SK-N-SH (cell line): ENCODE measurements at regions not wholly inside any gene's neighbourhood (a gene's known extent, or its start where the extent isn't known, plus 50 kb on each side); places are given as distances from the start of the nearest gene placed in this dataset.

Experiments used
- CTCF ChIA-PET: fragments of 300-600, 350-600 bp; formaldehyde crosslinking; extraction: SDS; loops from one replicate; lab custom pipeline; 2021; lab: Yijun Ruan, JAX
- POLR2A ChIA-PET: fragments of 350-600 bp; sonication (Branson Sonifier 250); formaldehyde crosslinking; extraction: SDS; loops from one replicate; lab custom pipeline; 2020; ENCODE audit warnings: antibody characterized with exemption, inconsistent platforms; lab: Yijun Ruan, JAX
- DNase-seq: peaks from one replicate; pipeline ENCODE4 v3.0.0; 2012
- H2AFZ ChIP-seq: fragments of 200-600 bp; sonication (generic); 2 replicates; pipeline ENCODE4 v1.8.1; 2016; ENCODE audit warnings: antibody characterized with exemption, mild to moderate bottlenecking, low read depth
- H3F3A ChIP-seq: fragments of 200-600 bp; sonication (generic); replicated peaks from 2 replicates; pipeline ENCODE3; 2016; ENCODE audit warnings: antibody characterized with exemption, mild to moderate bottlenecking; ENCODE audit not compliant: insufficient read depth
- H3K27ac ChIP-seq, 2 experiments: fragments of 200-500 bp in 1 of 2; fragments of 200-600 bp in 1 of 2; sonication (Bioruptor generic) in 1 of 2; sonication (generic), shearing (Covaris generic) in 1 of 2; 2 replicates each; pipeline versions ENCODE4 v1.5.1 to v1.6.1; 2014 to 2016; ENCODE audit warnings: low read depth in 2 of 2, inconsistent platforms in 1 of 2, low read length in 1 of 2, mild to moderate bottlenecking in 1 of 2, mixed read lengths in 1 of 2
- H3K27me3 ChIP-seq: fragments of 200-600 bp; sonication (generic), shearing (Covaris generic); 2 replicates; pipeline ENCODE4 v1.6.1; 2016; ENCODE audit warnings: mixed run types; ENCODE audit not compliant: insufficient read depth
- H3K36me3 ChIP-seq, 2 experiments: fragments of 200-500 bp in 1 of 2; fragments of 200-600 bp in 1 of 2; sonication (Bioruptor generic) in 1 of 2; sonication (generic) in 1 of 2; replicated peaks in 1 of 2; 2 replicates each; pipeline versions ENCODE3 to v1.5.1; 2014 to 2016; ENCODE audit warnings: low read length in 1 of 2, mild to moderate bottlenecking in 1 of 2; ENCODE audit not compliant: insufficient read depth in 2 of 2, control insufficient read depth in 1 of 2
- H3K4me1 ChIP-seq, 2 experiments: fragments of 200-500 bp in 1 of 2; fragments of 200-600 bp in 1 of 2; sonication (Bioruptor generic) in 1 of 2; sonication (generic), shearing (Covaris generic) in 1 of 2; 2 replicates each; pipeline versions ENCODE4 v1.5.1 to v1.6.1; 2014 to 2016; ENCODE audit warnings: low read depth in 1 of 2, low read length in 1 of 2, mixed run types in 1 of 2; ENCODE audit not compliant: insufficient read depth in 2 of 2, control insufficient read depth in 1 of 2
- H3K4me2 ChIP-seq: fragments of 200-600 bp; sonication (generic), shearing (Covaris generic); 2 replicates; pipeline ENCODE4 v1.6.1; 2017; ENCODE audit warnings: mixed run types
- H3K4me3 ChIP-seq, 2 experiments: fragments of 200-500 bp in 1 of 2; fragments of 200-600 bp in 1 of 2; sonication (Bioruptor generic) in 1 of 2; sonication (generic), shearing (Covaris generic) in 1 of 2; 2 replicates each; pipeline versions ENCODE4 v1.5.1 to v1.8.1; 2014 to 2016; ENCODE audit warnings: low read depth in 2 of 2, inconsistent platforms in 1 of 2, low read length in 1 of 2, mild to moderate bottlenecking in 1 of 2, mixed read lengths in 1 of 2, moderate library complexity in 1 of 2
- H3K79me2 ChIP-seq: fragments of 200-600 bp; sonication (generic); 2 replicates; pipeline ENCODE4 v1.8.1; 2017; ENCODE audit warnings: mild to moderate bottlenecking; ENCODE audit not compliant: insufficient read depth
- H3K9ac ChIP-seq: fragments of 200-600 bp; sonication (generic); 2 replicates; pipeline ENCODE4 v1.6.1; 2017; ENCODE audit warnings: mixed run types
- H3K9me2 ChIP-seq: fragments of 200-600 bp; sonication (generic); 2 replicates; pipeline ENCODE4 v1.6.1; 2017; ENCODE audit warnings: mixed run types
- H3K9me3 ChIP-seq: fragments of 200-600 bp; sonication (generic); 2 replicates; pipeline ENCODE4 v1.6.1; 2017; ENCODE audit warnings: mixed run types, mild to moderate bottlenecking, moderate library complexity
- H4K20me1 ChIP-seq: fragments of 200-600 bp; sonication (generic); 2 replicates; pipeline ENCODE4 v1.6.1; 2017; ENCODE audit warnings: mild to moderate bottlenecking, mixed run types; ENCODE audit not compliant: insufficient read depth
- FOSL2 ChIP-seq: IDR thresholded peaks from 2 replicates; pipeline ENCODE4 v1.4.0; 2012; ENCODE audit warnings: low read depth, mild to moderate bottlenecking, moderate library complexity, borderline replicate concordance
- FOXM1 ChIP-seq: IDR thresholded peaks from 2 replicates; pipeline ENCODE4 v1.4.0; 2012; ENCODE audit warnings: low read depth, mild to moderate bottlenecking
- MEF2A ChIP-seq: IDR thresholded peaks from 2 replicates; pipeline ENCODE4 v1.4.0; 2012; ENCODE audit warnings: low read depth, borderline replicate concordance
- MXI1 ChIP-seq: IDR thresholded peaks from 2 replicates; pipeline ENCODE4 v1.6.1; 2012; ENCODE audit warnings: mild to moderate bottlenecking, low read depth, low read length, improper control_type of control experiment
- NRF1 ChIP-seq: IDR thresholded peaks from 2 replicates; pipeline ENCODE4 v1.6.1; 2012; ENCODE audit warnings: low read depth, mild to moderate bottlenecking, low read length
- POLR2AphosphoS5 ChIP-seq: IDR thresholded peaks from 2 replicates; pipeline ENCODE4 v1.6.1; 2012; ENCODE audit warnings: low read depth, low read length
- RFX5 ChIP-seq: IDR thresholded peaks from 2 replicates; pipeline ENCODE4 v1.6.1; 2012; ENCODE audit warnings: mild to moderate bottlenecking, improper control_type of control experiment, low read length
- RXRA ChIP-seq: IDR thresholded peaks from 2 replicates; pipeline ENCODE4 v1.4.0; 2012; ENCODE audit warnings: low read depth, mild to moderate bottlenecking, borderline replicate concordance
- SIN3A ChIP-seq: IDR thresholded peaks from 2 replicates; pipeline ENCODE4 v1.6.1; 2012; ENCODE audit warnings: low read depth, mild to moderate bottlenecking, low read length, moderate library complexity, borderline replicate concordance
- SMC3 ChIP-seq: IDR thresholded peaks from 2 replicates; pipeline ENCODE4 v1.6.1; 2012; ENCODE audit warnings: low read depth, low read length, improper control_type of control experiment
- TCF12 ChIP-seq: IDR thresholded peaks from 2 replicates; pipeline ENCODE4 v1.4.0; 2012
- YY1 ChIP-seq: IDR thresholded peaks from 2 replicates; pipeline ENCODE4 v1.4.0; 2012; ENCODE audit warnings: low read depth, mild to moderate bottlenecking
- WGBS: methylation state at CpG from one replicate; pipeline ENCODE4 v1.1.6; 2017; ENCODE audit warnings: low lambda C conversion rate; 5-methylcytosine and 5-hydroxymethylcytosine counted together
- TF ChIP-seq, protein P1 (sequence below): fragments of 200-600 bp; sonication (generic); IDR thresholded peaks from 2 replicates; pipeline ENCODE4 v1.6.1; 2017; ENCODE audit warnings: antibody characterized with exemption, mild to moderate bottlenecking, moderate library complexity
- TF ChIP-seq, protein P2 (sequence below): IDR thresholded peaks from 2 replicates; pipeline ENCODE4; 2012
- TF ChIP-seq, protein P3 (sequence below): IDR thresholded peaks from 2 replicates; pipeline ENCODE4 v1.4.0; 2012; ENCODE audit warnings: low read depth
- TF ChIP-seq, protein P4 (sequence below): IDR thresholded peaks from 2 replicates; pipeline ENCODE4 v1.4.0; 2012; ENCODE audit warnings: low read depth, borderline replicate concordance

DNA sequence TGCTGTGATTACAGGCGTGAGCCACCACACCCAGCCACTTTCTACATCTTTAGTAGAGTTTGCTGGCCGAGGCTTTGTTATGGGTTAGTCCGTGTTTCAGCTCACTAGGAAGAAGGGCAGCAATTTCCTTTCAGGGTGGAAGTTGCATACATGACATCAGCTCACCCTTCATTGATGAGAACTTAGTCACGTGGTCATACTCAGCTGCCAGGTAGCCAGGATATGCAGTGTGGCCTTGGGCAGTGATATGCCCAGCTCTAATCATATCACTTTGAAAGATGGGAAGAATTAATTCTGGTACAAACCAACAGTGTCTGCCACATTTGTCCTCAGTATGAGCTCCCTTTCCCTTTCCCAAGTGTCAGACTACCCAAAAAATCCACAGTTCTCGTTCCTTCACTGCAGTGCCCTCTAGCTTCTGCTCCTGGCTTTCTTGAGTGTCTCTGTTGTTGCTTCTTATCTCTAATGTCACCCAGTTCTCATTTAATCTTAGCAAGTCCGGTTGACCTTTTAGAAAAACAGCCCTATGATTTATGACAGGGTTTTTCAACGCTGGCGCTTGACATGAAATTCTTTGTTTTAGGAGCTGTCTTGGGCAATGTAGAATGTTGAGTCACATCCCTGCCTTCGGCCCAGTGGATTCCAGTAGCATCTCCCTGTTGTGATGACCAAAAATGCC is 108.7 kb upstream of the ITGB1 start:
- Histone ChIP-seq H3K4me1 (no peaks in the 10 kb centered on the region), H3K9me3 (no peaks in the 10 kb centered on the region), H3K9me2 (no peaks in the 10 kb centered on the region), H2AFZ (no peak overlapping the region), H3K27me3 (no peaks in the 10 kb centered on the region), H3F3A (peaks cover 5% of the 10 kb centered on the region), H3K4me2 (no peak overlapping the region), H4K20me1 (no peaks in the 10 kb centered on the region), H3K4me3 (no peak overlapping the region), H3K27ac (no peak overlapping the region), H3K79me2 (no peaks in the 10 kb centered on the region), H3K36me3 (no peaks in the 10 kb centered on the region), H3K9ac (no peak overlapping the region)
- 69% methylated on average over 9 of the region's 9 CpGs for WGBS
- TF ChIP-seq, protein P1, sequence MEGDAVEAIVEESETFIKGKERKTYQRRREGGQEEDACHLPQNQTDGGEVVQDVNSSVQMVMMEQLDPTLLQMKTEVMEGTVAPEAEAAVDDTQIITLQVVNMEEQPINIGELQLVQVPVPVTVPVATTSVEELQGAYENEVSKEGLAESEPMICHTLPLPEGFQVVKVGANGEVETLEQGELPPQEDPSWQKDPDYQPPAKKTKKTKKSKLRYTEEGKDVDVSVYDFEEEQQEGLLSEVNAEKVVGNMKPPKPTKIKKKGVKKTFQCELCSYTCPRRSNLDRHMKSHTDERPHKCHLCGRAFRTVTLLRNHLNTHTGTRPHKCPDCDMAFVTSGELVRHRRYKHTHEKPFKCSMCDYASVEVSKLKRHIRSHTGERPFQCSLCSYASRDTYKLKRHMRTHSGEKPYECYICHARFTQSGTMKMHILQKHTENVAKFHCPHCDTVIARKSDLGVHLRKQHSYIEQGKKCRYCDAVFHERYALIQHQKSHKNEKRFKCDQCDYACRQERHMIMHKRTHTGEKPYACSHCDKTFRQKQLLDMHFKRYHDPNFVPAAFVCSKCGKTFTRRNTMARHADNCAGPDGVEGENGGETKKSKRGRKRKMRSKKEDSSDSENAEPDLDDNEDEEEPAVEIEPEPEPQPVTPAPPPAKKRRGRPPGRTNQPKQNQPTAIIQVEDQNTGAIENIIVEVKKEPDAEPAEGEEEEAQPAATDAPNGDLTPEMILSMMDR = peak; percentile 37
- TF ChIP-seq RXRA (0 out of 2 replicates have a peak, but pooled peaks have one; percentile 8), YY1 (no peak), TCF12 (peak; percentile 14; the same call in 1 of the 2 replicates), MEF2A (no peak)
- TF ChIP-seq, protein P2, sequence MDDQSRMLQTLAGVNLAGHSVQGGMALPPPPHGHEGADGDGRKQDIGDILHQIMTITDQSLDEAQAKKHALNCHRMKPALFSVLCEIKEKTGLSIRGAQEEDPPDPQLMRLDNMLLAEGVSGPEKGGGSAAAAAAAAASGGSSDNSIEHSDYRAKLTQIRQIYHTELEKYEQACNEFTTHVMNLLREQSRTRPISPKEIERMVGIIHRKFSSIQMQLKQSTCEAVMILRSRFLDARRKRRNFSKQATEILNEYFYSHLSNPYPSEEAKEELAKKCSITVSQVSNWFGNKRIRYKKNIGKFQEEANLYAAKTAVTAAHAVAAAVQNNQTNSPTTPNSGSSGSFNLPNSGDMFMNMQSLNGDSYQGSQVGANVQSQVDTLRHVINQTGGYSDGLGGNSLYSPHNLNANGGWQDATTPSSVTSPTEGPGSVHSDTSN = peak; percentile 69
- TF ChIP-seq, protein P3, sequence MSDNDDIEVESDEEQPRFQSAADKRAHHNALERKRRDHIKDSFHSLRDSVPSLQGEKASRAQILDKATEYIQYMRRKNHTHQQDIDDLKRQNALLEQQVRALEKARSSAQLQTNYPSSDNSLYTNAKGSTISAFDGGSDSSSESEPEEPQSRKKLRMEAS = no peak
- ChIA-PET POLR2A (interaction anchor here (0.7 kb wide), 1 partner anchor 18 kb away, joined by 3 read pairs; no protein-coding TSS in a partner anchor), CTCF (interaction anchor here (0.9 to 1.3 kb wide), 3 partner anchors 21 to 271 kb away, joined by 3 to 4 read pairs (median 3); no protein-coding TSS in a partner anchor)
- DNase-seq = no peak

DNA sequence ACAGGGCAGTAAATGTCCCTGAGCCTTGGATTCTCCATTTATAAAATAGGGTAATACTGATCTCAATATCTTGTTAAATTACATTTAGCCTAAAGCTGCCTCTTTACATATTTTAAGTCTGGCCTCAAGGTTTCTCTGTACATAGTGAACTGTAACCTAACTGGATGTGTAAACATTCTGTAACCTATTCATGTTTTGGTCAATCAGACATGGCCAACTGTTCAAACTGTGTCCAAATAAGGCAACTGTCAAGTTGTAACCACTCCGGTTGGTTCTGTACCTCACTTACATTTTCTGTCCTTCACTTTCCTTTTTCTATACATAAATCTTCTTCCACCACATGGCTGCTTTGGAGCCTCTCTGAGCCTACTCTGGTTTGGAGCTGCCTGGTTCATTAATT is 107.1 kb upstream of the ITGB1 start:
- ChIA-PET POLR2A (no interaction called here), CTCF (no interaction called here)
- WGBS = 92% methylated on average over 1 of the region's 1 CpG
- no peak for DNase-seq
- no peak overlapping the region for H2AFZ ChIP-seq
- no peaks in the 10 kb centered on the region for H3K36me3 ChIP-seq
- H3K9me2 ChIP-seq = no peaks in the 10 kb centered on the region
- no peaks in the 10 kb centered on the region for H4K20me1 ChIP-seq
- peaks cover 5% of the 10 kb centered on the region for H3F3A ChIP-seq
- no peak overlapping the region for H3K4me2 ChIP-seq
- H3K79me2 ChIP-seq = no peaks in the 10 kb centered on the region
- H3K27me3 ChIP-seq = no peaks in the 10 kb centered on the region
- H3K9ac ChIP-seq = no peak overlapping the region
- H3K4me3 ChIP-seq = no peak overlapping the region
- H3K27ac ChIP-seq = no peak overlapping the region
- H3K4me1 ChIP-seq = no peaks in the 10 kb centered on the region
- no peaks in the 10 kb centered on the region for H3K9me3 ChIP-seq
- TF ChIP-seq YY1 = no peak
- TF ChIP-seq NRF1 = no peak
- no peak for TF ChIP-seq FOSL2
- TF ChIP-seq, protein P4, sequence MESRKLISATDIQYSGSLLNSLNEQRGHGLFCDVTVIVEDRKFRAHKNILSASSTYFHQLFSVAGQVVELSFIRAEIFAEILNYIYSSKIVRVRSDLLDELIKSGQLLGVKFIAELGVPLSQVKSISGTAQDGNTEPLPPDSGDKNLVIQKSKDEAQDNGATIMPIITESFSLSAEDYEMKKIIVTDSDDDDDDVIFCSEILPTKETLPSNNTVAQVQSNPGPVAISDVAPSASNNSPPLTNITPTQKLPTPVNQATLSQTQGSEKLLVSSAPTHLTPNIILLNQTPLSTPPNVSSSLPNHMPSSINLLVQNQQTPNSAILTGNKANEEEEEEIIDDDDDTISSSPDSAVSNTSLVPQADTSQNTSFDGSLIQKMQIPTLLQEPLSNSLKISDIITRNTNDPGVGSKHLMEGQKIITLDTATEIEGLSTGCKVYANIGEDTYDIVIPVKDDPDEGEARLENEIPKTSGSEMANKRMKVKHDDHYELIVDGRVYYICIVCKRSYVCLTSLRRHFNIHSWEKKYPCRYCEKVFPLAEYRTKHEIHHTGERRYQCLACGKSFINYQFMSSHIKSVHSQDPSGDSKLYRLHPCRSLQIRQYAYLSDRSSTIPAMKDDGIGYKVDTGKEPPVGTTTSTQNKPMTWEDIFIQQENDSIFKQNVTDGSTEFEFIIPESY = no peak
- no peak for TF ChIP-seq SIN3A
- no peak for TF ChIP-seq SMC3
- TF ChIP-seq TCF12 = no peak
- no peak for TF ChIP-seq FOXM1
- no peak for TF ChIP-seq RFX5
- TF ChIP-seq, protein P3 = no peak
- TF ChIP-seq RXRA = no peak
- TF ChIP-seq, protein P1 = no peak
- TF ChIP-seq MXI1 = no peak
- no peak for TF ChIP-seq POLR2AphosphoS5
